HG03521 (cell line): ENCODE measurements at regions not wholly inside any gene's neighbourhood (a gene's known extent, or its start where the extent isn't known, plus 50 kb on each side); places are given as distances from the start of the nearest gene placed in this dataset.
"Not testable (repeated sequence)": the region's sequence is repeated elsewhere in the genome, so short reads cannot be mapped to it uniquely, and the experiment has no call there.

Experiments used
- ATAC-seq: cut with Tn5 transposase; IDR thresholded peaks from one replicate; pipeline ENCODE4 v1.9.1; 2021; ENCODE audit warnings: mild to moderate bottlenecking, moderate library complexity; ENCODE audit not compliant: unreplicated experiment

GRCh38 chr13:84645196-84646012 is 763.1 kb upstream of the SLITRK1 start:
- no peak for ATAC-seq

DNA sequence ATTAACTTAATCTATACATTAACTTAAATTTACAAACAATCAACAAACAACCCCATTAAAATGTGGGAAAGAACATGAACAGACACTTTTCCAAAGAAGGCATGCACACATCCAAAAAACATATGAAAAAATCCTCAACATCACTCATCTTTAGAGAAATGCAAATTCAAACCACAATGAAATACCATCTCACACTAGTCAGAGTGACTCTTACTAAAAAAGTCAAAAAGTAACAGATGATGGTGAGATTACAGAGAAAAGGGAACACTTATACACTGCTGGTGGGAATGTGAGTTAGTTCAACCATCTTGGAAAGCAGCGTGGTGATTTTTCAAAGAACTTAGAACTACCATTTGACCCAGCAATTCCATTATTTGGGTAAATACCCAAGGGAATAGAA is 759.2 kb upstream of the SLITRK1 start:
- ATAC-seq: no peak

DNA sequence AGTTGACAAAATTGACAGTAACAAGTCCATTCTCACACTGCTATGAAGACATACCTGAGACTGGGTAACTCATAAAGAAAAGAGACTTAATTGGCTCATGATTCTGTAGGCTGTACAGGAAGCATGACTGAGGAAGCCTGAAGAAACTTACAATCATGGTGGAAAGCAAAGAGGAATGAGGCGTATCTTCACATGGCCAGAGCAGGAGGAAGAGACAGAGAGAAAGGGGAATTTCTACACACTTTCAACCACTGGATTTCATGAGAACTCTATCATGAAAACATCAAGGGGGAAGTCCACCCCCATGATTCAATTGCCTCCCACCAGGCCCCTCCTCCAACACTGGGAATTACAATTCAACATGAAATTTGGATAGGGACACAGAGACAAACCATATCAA is 758.4 kb upstream of the SLITRK1 start:
- no peak for ATAC-seq

- no peak for ATAC-seq
Measured at GRCh38 chr13:84630476-84630875, 748.2 kb upstream of the SLITRK1 start.

DNA sequence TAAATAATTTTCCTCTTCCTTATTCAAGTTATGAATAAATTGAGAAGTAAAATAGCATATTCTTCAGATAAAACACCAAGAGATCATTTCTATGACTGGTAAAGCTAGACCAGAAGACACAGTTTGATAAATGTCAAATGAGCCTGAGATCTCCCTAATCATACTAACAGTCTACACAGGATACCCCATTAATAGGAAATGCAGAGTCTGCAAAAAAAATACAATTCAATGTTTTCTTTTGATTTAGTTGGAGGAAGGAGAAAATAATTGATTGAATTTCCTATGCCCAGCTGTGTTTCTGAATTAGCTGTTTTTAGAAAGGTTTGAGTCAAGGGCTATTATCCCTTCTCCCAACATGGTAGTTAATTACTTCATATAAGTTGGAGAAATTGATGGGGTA is 734.6 kb upstream of the SLITRK1 start:
- ATAC-seq: no peak

- ATAC-seq: no peak
Measured at GRCh38 chr13:84609716-84610115, 727.4 kb upstream of the SLITRK1 start.

DNA sequence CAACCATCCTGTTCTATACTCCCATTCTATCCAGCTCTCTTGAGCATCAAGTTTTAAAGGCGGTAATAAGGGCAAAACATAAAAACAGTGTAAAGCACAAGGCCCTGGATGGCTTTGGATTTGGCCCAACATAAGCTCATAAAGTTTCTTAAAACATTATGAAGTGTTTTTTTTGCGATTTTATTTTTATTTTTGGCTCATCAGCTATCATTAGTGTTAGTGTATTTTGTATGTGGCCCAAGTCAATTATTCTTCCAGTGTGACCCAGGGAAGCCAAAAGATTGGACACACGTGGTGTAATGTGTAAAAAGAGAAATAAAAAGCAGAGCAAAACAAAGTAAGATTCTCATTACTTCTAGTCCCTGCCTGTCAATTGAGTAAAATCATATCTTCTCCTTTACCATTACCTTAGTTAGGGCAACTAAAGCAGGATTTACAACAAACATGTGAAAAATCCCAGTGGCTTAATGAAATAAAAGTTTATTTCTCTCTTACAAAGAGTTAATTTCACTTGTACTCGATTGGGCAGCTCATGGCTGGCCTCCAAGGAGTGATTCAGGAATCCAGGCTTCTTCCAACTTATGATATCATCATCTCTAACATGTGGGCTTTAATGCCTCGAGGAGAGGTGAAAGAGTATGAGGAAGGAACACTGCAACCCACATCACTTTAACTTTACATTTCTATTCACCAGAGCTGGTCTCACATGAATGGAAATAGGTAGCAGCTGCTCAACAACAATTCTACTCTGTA is 725.2 kb upstream of the SLITRK1 start:
- no peak for ATAC-seq

GRCh38 chr13:84606616-84607015 is 724.3 kb upstream of the SLITRK1 start:
- no peak for ATAC-seq

GRCh38 chr13:84605927-84606326 is 723.7 kb upstream of the SLITRK1 start:
- no peak for ATAC-seq

GRCh38 chr13:84591444-84591843 is 709.2 kb upstream of the SLITRK1 start:
- ATAC-seq: no peak

DNA sequence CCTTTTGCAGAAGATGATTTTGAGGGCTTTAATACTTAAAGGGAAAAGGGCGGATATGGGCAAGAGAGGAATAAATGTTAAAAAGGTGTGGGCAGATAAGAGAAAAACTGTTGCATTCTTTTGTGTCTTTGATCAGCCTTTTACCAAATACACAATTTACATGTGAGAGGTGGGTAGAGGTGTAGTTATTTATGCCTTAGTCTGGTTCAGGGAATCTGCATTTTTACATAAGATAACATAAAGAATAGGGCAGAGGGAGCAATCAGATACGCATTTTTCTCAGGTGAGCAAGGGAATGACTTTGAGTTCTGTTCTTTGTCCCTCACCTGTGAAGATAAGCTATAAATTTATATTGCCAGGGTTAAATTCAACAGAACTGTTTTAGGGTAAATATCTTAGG is 708.4 kb upstream of the SLITRK1 start:
- ATAC-seq: no peak

DNA sequence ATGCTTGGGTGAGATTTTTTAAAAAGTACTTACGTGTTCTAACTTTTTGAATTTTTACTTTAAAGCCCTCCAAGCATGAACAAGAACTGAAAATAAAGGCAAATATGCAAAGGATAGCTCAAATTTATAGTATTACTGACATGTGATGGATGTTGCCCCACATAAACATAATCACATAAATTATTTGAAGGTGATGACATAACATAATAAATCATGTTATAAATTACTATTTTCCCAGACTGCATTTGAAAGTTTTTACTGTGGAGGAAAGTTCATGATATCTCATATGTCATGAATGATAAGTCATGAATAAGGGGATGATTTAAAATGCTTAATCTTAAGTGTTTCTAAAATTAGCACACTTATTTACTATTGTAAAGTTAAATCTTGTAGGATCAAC is 705.7 kb upstream of the SLITRK1 start:
- ATAC-seq: no peak

DNA sequence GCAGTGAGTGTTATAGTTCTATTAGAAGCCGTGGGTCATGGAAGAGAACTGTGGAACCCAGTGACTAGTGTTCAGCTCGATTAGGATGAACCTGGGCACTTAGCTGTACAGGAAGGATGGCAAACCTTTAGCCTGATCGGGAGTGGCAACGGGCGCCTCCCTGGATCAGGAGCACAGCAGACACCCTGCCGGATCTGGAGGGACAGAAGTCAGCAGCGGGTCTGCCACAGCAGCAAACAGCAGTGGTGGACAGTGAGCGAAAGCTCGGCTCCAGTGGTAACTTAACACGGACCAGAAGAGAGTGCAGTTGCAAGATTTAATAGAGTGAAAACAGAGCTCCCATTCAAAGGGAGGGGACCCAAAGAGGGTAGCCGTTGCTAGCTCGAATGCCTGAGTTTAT is 697.6 kb upstream of the SLITRK1 start:
- not testable (repeated sequence) for ATAC-seq

DNA sequence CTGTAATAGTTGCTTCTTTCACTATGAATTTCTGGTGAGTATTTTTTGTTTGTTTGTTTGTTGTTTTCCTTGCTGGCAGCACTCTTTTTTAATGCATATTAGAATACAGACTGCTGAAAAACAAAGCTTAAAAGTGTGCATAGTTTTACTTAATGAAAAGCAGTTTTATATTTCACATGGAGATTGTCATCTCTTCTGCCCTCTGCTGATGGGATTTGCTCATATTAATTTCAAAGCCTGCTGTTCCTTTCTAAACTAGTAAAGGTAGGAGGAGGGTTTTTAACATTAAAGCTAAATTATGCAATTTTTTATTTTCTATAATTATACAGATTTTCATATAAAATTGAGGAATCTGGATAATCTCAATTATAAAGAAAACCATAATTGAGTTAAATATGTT is 692.6 kb upstream of the SLITRK1 start:
- no peak for ATAC-seq

DNA sequence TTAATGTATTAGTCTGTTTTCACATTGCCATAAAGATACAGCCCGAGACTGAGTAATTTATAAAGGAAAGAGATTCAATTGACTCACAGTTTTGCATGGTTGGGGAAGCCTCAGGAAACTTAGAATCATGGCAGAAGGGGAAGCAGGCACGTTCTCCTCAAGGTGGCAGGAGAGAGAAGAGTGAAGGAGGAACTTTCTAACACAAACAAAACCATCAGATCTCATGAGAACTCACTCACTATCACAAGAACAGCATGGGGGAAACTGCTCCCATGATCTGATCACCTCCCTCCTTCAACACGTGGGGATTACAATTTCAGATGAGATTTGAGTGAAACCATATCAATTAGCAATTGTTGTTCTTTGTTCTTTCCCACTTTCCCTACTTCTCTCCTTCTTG is 689.0 kb upstream of the SLITRK1 start:
- ATAC-seq: no peak

DNA sequence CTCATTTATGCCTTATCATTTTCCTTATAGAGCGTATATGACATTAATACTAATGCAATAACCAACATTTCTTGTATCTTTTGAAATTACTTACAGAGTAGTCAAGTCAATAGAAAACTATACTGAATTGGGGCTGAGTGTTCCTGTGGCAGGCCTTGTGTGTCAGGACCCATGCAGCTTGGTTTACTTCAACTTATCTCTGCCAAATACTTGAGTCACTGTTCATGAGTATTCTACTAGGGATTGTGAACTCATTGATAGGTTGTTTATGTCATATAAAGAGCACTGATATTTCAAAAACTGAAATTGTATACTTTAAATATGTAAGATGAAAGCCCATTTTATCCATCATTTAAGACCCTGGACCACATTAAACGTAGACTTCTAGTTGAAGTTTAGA is 688.6 kb upstream of the SLITRK1 start:
- ATAC-seq: no peak

GRCh38 chr13:84569366-84569765 is 687.1 kb upstream of the SLITRK1 start:
- ATAC-seq: no peak

DNA sequence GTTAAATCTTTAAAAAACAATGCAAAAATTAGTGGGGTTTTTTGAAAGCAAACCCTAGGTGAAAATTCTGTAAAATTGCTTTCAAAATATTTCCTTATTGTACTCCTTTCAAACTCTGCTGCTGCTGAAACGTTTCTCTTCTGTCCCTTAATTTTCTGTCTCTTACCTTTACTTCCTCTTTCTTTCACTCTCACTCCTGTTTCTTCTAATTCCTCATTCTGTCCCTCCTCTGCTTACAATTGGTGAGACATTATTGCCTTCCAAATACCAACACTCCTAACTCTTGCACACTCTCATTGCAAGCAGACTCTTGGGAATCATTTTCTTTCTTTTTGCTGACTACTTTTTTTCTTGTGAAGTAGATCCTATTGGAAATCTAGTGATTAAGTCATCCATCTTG is 685.6 kb upstream of the SLITRK1 start:
- no peak for ATAC-seq

DNA sequence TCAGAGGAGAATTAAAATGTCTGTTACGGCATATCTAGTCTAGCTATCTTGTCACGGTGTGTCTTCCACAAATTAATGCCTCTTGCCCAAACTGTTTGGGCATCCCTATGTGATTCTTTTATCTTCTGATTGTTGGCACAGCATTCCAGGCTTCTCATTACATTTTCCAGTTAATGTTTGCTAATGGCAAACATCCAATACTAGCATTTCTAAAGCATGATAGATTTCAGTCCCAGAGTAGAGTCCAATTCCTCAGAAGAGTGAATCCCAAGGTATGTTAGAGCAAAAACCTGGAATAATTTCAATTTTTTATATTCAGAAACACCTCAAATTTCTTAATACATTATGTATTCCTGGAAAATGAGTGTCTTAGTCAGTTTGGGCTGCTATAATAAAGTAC is 684.5 kb upstream of the SLITRK1 start:
- ATAC-seq: no peak

- ATAC-seq: no peak
Measured at GRCh38 chr13:84563611-84564010, 681.3 kb upstream of the SLITRK1 start.

GRCh38 chr13:84553227-84553626 is 671.0 kb upstream of the SLITRK1 start:
- ATAC-seq: no peak

- no peak for ATAC-seq
Measured at GRCh38 chr13:84543962-84544361, 661.7 kb upstream of the SLITRK1 start.
